Activated naive CD4-positive, alpha-beta T cell treated with anti-CD3 and anti-CD28 coated beads, Interleukin-2, amount 50 U/mL, for 72 hours (primary cell): ENCODE measurements at regions not wholly inside any gene's neighbourhood (a gene's known extent, or its start where the extent isn't known, plus 50 kb on each side); places are given as distances from the start of the nearest gene placed in this dataset.
"Not testable (repeated sequence)": the region's sequence is repeated elsewhere in the genome, so short reads cannot be mapped to it uniquely, and the experiment has no call there.

Experiments used
- ATAC-seq, 2 donors: fragments of 150-1000 bp; cut with Tn5 transposase; 2 replicates each; pipeline ENCODE4 v1.10.0; 2021; ENCODE audit warnings: mild to moderate bottlenecking in 2 of 2, moderate library complexity in 2 of 2
- DNase-seq, 2 donors: peaks; one replicate each; pipeline ENCODE4 v3.0.0; 2021 to 2022; ENCODE audit warnings: low spot score in 2 of 2
- H3K27ac Mint-ChIP-seq, 2 donors: one replicate each; pipeline ENCODE4 v1.8.0; 2022; ENCODE audit warnings: mild to moderate bottlenecking in 2 of 2, mixed read lengths in 2 of 2
- H3K36me3 Mint-ChIP-seq, 2 donors: one replicate each; pipeline ENCODE4 v1.8.0; 2022; ENCODE audit warnings: mixed read lengths in 2 of 2
- H3K9me3 Mint-ChIP-seq, 2 donors: one replicate each; pipeline ENCODE4 v1.8.0; 2022; ENCODE audit warnings: mixed read lengths in 2 of 2

GRCh38 chr5:159502116-159502515 lies 171.8 kb upstream of the IL12B start:
- H3K9me3 Mint-ChIP-seq, H3K27ac Mint-ChIP-seq, H3K36me3 Mint-ChIP-seq, DNase-seq, ATAC-seq: not testable (repeated sequence)

- ATAC-seq (no peak), DNase-seq (no peak)
- Mint-ChIP-seq H3K9me3 (no peaks in the 10 kb centered on the region), H3K36me3 (no peaks in the 10 kb centered on the region), H3K27ac (no peak overlapping the region)
Measured at GRCh38 chr5:159503236-159503635, 172.9 kb upstream of the IL12B start.

DNA sequence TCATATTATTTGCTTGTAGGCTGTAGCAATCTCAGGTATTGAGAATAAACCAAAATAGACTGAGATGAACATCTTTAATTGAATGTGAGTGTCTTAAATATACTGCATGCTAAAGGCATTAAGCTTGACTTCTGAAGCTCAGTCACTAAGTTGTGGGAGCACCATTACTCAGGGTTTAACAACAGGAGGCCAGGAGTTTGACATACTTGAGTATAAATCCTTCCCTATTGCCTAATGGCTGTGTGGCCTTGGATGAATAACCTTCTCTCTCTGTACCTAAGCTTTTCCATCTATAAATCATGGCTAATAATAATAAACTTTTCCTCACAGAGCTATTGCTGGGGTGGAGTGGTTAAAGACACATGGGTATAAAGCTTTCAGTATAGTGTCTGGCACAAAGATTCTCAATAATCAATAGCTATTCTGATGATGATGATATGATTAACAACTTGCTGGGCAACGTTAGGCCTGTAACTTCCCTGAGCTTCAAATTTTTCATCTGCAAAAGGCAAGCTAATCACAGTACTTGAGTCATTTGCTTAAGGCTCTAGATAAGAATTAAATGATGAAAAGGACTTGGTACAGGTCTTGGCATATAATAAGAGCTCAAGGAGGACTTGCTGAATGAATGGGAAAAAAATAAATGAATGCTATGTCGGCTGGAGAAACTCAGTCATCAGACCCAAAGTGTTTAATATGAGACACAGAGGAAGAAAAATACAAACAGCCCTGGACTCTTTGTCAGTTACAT lies 174.0 kb upstream of the IL12B start:
- no peaks in the 10 kb centered on the region for H3K9me3 Mint-ChIP-seq
- DNase-seq: no peak
- no peak overlapping the region for H3K27ac Mint-ChIP-seq
- ATAC-seq: no peak
- no peaks in the 10 kb centered on the region for H3K36me3 Mint-ChIP-seq

DNA sequence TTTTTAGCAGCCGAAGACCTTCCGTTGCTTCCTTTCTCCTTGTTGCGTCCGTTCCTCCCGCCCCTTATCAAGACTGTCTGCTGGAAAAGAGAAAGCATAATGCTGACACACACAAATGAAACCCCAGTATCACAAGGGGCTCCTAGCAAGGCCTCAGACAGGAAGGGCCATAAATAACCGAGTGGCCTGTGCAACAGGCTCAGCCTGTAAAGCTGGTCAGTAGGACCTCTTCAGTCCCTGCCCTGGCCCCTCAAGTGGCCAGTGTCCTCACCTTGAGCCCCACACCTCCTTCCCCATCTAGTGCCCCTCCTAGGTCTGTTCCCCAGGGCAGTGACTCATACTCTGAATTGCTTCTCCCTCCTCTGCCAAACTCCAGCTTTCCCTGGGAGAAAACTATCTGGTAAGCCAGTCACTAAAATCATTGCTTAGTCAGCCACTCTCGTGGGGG lies 174.6 kb upstream of the IL12B start:
- ATAC-seq (no peak), DNase-seq (no peak)
- Mint-ChIP-seq H3K36me3 (no peaks in the 10 kb centered on the region), H3K27ac (peak overlapping the region in 1 of 2 donors; percentile 13), H3K9me3 (no peaks in the 10 kb centered on the region)

DNA sequence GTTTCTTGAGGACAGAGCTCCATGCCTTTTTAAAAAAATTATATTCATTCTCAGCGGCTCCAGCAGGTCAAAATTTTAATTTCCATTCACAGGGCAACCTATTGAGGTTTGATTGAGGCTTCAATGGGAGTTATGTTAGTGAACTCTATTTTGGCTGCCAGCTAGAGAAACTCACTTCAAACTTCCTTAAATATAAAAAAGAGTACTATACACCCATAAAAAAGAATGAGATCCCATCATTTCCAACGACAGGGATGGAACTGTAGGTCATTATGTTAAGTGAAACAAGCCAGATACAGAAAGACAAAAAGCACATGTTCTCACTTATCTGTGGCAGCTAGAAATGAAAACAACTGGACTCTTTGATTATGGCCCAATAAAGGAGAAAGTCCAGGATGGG lies 176.8 kb upstream of the IL12B start:
- Mint-ChIP-seq H3K36me3 (no peaks in the 10 kb centered on the region), H3K9me3 (no peaks in the 10 kb centered on the region), H3K27ac (no peak overlapping the region)
- no peak for ATAC-seq
- DNase-seq: no peak

DNA sequence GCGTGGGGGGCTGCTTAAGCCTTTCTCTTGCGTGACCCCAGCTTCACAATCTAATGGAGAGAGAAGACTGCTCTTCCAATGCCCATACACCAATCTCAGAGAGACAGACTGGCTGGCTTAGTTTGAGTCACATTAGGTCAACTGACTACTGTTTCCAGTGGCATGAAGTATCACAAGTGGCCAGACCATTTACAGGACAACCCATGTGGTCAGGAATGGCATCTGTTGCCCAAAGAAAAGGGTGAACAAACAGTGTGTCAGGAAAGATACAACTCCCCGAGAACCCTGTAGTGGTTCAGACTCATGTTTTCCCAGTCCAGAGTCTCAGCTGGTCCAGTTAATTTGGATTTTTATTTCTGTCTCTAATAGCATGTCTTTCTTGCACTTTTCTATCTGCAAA lies 177.4 kb upstream of the IL12B start:
- Mint-ChIP-seq H3K27ac (no peak overlapping the region), H3K9me3 (no peaks in the 10 kb centered on the region), H3K36me3 (no peaks in the 10 kb centered on the region)
- DNase-seq (no peak), ATAC-seq (no peak)

GRCh38 chr5:159508344-159508743 lies 178.1 kb upstream of the IL12B start:
- H3K36me3 Mint-ChIP-seq: no peaks in the 10 kb centered on the region
- ATAC-seq (no peak), DNase-seq (no peak)
- no peak overlapping the region for H3K27ac Mint-ChIP-seq
- no peaks in the 10 kb centered on the region for H3K9me3 Mint-ChIP-seq

- Mint-ChIP-seq H3K27ac (no peak overlapping the region), H3K9me3 (no peaks in the 10 kb centered on the region), H3K36me3 (no peaks in the 10 kb centered on the region)
- DNase-seq: no peak
- no peak for ATAC-seq
Measured at GRCh38 chr5:159509002-159509660, 178.8 kb upstream of the IL12B start.

DNA sequence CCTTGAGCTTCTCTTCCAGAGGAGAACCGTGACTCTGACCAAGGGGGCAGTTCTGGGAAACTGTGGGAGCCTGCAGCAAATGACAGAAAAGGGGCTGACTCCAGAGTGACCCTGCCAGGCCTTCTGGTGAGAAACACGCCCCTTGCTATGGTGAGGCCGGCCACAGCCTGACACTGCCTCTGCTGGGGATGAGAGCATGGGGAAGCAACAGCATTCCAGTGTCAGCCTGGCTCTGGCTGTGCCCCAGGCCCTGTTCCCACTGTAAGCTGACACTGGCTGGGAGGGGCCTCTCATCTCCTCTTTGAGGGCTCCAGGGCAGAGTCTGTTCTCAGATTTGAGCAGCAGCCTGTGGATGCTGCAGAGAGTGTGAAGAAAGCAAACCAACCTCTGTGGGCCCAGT lies 180.0 kb upstream of the IL12B start:
- Mint-ChIP-seq H3K36me3 (no peaks in the 10 kb centered on the region), H3K27ac (no peak overlapping the region), H3K9me3 (no peaks in the 10 kb centered on the region)
- ATAC-seq (no peak), DNase-seq (no peak)

GRCh38 chr5:159511570-159511969 lies 181.3 kb upstream of the IL12B start:
- Mint-ChIP-seq H3K9me3 (no peaks in the 10 kb centered on the region), H3K27ac (no peak overlapping the region), H3K36me3 (no peaks in the 10 kb centered on the region)
- DNase-seq: no peak
- ATAC-seq: no peak

DNA sequence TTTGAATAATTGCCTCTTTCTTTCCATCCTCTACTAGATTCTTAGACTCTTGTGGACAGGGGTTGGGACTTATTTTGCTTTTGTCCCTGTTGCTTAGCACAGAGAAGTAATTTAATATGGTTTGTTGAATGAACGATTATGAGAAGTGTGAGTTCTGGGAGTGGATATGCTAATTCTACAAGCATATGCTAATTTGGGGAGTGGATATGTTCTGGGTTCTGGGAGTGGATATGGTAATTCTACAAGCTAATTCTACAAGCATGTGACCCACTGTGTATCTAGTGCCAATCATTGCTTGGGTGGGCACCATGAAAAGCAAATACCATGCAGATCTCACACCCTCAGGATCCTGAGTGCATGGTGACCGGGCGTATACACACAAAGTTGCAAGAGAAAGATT lies 181.8 kb upstream of the IL12B start:
- ATAC-seq (no peak), DNase-seq (no peak)
- Mint-ChIP-seq H3K9me3 (no peaks in the 10 kb centered on the region), H3K27ac (no peak overlapping the region), H3K36me3 (no peaks in the 10 kb centered on the region)

DNA sequence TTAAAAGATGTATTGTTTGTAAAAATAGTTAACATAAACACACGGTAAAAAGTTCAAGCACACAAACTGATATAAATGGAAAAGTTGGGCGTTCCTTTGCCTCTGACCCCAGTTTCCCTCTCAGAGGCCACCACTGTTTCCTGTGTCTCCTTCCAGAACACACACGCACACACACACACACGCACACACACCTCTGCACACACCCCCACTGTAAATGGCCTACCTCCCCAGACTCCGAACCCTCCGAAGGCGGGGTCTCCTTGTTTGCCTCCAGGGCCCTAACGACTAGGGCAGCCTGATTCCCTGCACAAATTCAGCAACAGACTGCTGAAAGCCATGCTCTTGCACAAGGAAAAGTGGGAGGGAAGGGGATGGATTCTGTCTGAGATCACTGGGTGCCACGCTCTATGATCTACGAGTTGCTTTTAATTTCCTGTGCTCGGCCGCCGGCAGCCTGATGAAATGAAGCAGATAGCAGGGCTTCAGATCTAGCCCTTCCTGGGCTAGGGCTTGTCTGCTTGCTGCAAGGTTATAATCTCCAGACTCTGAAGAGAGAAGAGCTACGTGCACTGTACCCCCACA lies 184.0 kb upstream of the IL12B start:
- ATAC-seq (no peak), DNase-seq (no peak)
- Mint-ChIP-seq H3K36me3 (no peaks in the 10 kb centered on the region), H3K9me3 (no peaks in the 10 kb centered on the region), H3K27ac (no peak overlapping the region)

DNA sequence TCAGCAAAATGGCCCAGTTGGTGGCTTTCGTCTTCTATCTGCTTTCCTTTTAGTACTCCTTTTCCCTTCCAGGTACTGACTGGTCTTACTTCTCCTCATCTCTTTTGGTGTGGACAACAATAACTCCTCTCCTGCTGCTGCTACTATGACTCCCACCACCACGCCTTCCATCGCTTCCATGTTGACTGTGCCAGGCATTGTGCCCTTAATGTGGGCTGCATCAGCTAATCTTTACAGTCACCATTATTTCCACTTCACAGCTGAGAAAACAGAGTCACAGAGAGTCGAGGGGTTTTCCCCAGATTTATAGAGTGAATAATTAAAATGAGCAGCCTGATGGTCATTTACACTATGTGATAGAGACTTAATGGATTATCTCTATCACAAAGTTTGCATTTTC lies 184.9 kb upstream of the IL12B start:
- no peak for DNase-seq

DNA sequence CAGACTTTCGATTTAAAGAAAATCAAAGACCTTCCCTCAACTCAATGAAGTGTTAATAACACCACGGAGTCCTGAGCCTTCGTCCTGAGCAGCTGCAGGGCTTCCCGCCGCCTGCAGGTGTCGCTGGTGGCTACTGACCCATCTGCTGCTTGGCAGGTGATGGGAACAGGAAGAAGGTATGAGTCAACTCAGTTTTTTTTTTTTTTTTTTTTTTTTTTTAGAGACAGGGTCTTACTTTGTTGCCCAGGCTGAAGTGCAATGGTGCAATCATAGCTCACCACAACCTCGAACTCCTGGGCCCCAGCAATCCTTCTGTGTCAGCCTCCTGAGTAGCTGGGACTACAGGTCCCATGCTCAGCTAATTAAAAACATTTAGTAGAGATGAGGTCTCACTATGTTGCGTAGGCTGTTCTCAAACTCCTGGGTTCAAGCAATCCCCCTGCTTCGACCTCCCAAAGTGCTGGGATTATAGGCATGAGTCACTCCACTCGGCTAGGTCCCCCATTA lies 185.7 kb upstream of the IL12B start:
- ATAC-seq (peak; percentile 86 to 90), DNase-seq (peak; percentile 68 to 78)
- H3K9me3 Mint-ChIP-seq: no peaks in the 10 kb centered on the region
- H3K27ac Mint-ChIP-seq: no peak overlapping the region
- H3K36me3 Mint-ChIP-seq: no peaks in the 10 kb centered on the region

More for the DNA sequence above, 184.9 kb upstream of the IL12B start:
- no peaks in the 10 kb centered on the region for H3K36me3 Mint-ChIP-seq
- no peak overlapping the region for H3K27ac Mint-ChIP-seq
- no peaks in the 10 kb centered on the region for H3K9me3 Mint-ChIP-seq
- no peak for ATAC-seq

- Mint-ChIP-seq H3K27ac (no peak overlapping the region), H3K36me3 (no peaks in the 10 kb centered on the region), H3K9me3 (no peaks in the 10 kb centered on the region)
- ATAC-seq: no peak
- DNase-seq: no peak
Measured at GRCh38 chr5:159518371-159518770, 188.1 kb upstream of the IL12B start.

DNA sequence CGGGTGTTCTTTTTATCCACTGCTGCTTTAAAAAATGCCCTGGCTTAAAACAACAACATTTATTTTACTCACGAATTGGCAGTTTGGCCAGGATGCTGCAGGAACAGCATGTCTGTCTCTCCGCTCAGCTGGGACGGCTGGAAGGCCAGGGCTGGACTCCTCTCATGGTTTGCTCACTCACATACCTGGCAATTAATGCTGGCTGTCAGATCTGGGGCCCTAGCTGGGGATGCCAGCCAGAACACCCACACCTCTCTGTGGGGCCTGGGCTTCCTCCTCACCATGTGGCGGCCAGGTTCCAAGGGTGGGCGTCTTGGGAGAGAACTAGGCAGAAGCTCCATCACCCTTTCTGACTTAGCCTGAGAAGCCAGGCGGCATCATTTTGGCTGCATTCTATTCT lies 189.1 kb upstream of the IL12B start:
- no peaks in the 10 kb centered on the region for H3K36me3 Mint-ChIP-seq
- no peaks in the 10 kb centered on the region for H3K9me3 Mint-ChIP-seq
- ATAC-seq (no peak), DNase-seq (no peak)
- no peak overlapping the region for H3K27ac Mint-ChIP-seq

GRCh38 chr5:159522841-159523240 lies 192.6 kb upstream of the IL12B start:
- no peaks in the 10 kb centered on the region for H3K36me3 Mint-ChIP-seq
- ATAC-seq: no peak
- no peak for DNase-seq
- H3K27ac Mint-ChIP-seq: no peak overlapping the region
- H3K9me3 Mint-ChIP-seq: peaks cover 0 to 4% of the 10 kb centered on the region in 2 donors

DNA sequence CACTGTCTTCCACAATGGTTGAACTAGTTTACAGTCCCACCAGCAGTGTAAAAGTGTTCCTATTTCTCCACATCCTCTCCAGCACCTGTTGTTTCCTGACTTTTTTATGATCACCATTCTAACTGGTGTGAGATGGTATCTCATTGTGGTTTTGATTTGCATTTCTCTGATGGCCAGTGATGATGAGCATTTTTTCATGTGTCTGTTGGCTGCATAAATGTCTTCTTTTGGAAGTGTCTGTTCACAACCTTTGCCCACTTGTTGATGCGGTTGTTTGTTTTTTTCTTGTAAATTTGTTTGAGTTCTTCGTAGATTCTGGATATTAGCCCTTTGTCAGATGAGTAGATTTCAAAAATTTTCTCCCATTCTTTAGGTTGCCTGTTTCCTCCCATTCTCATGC lies 194.0 kb upstream of the IL12B start:
- not testable (repeated sequence) for H3K27ac Mint-ChIP-seq, DNase-seq, H3K36me3 Mint-ChIP-seq, H3K9me3 Mint-ChIP-seq, ATAC-seq
